ENCODE measurements at regions not wholly inside any gene's neighbourhood (a gene's known extent, or its start where the extent isn't known, plus 50 kb on each side); places are given as distances from the start of the nearest gene placed in this dataset.

DNA sequence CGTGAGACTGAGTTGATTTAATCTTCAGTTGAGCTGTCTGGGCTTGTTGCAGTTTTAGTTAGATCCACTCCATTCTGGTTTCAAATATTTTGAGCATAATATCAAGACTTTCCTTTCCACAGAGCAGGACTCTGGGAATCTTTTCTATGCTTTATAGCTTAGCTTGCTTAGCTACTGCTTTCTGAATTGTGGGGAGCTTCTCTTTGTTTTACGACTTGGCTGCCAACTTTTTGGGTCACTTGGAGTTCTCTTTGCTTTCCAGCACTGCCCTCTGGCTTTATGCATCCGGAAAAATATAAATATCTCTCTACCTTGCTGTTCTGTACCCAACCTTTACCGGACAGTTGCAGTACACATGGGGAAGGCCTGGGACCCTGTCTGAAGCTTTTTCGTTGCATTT is 292.1 kb downstream of the STIM2 start:
- no peak for TF ChIP-seq GABPA (IDR thresholded peaks at IDR 0.05; ENCODE audit: low read depth)
- TF ChIP-seq, protein P1, sequence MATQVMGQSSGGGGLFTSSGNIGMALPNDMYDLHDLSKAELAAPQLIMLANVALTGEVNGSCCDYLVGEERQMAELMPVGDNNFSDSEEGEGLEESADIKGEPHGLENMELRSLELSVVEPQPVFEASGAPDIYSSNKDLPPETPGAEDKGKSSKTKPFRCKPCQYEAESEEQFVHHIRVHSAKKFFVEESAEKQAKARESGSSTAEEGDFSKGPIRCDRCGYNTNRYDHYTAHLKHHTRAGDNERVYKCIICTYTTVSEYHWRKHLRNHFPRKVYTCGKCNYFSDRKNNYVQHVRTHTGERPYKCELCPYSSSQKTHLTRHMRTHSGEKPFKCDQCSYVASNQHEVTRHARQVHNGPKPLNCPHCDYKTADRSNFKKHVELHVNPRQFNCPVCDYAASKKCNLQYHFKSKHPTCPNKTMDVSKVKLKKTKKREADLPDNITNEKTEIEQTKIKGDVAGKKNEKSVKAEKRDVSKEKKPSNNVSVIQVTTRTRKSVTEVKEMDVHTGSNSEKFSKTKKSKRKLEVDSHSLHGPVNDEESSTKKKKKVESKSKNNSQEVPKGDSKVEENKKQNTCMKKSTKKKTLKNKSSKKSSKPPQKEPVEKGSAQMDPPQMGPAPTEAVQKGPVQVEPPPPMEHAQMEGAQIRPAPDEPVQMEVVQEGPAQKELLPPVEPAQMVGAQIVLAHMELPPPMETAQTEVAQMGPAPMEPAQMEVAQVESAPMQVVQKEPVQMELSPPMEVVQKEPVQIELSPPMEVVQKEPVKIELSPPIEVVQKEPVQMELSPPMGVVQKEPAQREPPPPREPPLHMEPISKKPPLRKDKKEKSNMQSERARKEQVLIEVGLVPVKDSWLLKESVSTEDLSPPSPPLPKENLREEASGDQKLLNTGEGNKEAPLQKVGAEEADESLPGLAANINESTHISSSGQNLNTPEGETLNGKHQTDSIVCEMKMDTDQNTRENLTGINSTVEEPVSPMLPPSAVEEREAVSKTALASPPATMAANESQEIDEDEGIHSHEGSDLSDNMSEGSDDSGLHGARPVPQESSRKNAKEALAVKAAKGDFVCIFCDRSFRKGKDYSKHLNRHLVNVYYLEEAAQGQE (IDR thresholded peaks at IDR 0.05; ENCODE audit: insufficient replicate concordance, low read depth) = no peak
- no peak for TF ChIP-seq SPI1 (IDR thresholded peaks at IDR 0.05; ENCODE audit: borderline replicate concordance, low read depth)
- TF ChIP-seq, protein P2, sequence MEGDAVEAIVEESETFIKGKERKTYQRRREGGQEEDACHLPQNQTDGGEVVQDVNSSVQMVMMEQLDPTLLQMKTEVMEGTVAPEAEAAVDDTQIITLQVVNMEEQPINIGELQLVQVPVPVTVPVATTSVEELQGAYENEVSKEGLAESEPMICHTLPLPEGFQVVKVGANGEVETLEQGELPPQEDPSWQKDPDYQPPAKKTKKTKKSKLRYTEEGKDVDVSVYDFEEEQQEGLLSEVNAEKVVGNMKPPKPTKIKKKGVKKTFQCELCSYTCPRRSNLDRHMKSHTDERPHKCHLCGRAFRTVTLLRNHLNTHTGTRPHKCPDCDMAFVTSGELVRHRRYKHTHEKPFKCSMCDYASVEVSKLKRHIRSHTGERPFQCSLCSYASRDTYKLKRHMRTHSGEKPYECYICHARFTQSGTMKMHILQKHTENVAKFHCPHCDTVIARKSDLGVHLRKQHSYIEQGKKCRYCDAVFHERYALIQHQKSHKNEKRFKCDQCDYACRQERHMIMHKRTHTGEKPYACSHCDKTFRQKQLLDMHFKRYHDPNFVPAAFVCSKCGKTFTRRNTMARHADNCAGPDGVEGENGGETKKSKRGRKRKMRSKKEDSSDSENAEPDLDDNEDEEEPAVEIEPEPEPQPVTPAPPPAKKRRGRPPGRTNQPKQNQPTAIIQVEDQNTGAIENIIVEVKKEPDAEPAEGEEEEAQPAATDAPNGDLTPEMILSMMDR (IDR thresholded peaks at IDR 0.05; ENCODE audit: insufficient read depth, low read length) = no peak
- TF ChIP-seq POLR2AphosphoS5 (IDR thresholded peaks at IDR 0.05; ENCODE audit: low read depth) = no peak

DNA sequence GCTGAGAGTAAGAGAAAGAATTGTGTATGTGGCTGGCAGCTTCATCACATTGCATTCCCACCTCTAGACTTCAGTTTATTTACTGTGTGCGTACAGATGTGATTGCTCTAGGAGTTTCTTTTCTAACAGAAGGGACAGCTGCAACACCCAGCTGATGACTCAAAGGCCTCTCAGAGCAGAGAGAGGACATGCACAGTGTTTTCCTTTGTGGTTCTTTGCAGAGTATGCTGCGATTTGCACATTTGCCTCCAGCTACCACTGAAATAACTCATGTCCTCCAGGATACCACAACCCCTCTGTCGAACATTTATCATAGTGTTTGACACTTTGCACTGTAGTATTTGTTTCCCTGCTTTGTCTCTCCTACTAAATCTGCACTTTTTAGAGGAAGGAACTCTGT is 294.1 kb downstream of the STIM2 start:
- DNase-seq (ENCODE audit: low read depth in 1 of 2, low spot score in 1 of 2) = no peak
- no peak for TF ChIP-seq SPI1 (IDR thresholded peaks at IDR 0.05; ENCODE audit: borderline replicate concordance, low read depth)
- TF ChIP-seq, protein P1 (IDR thresholded peaks at IDR 0.05; ENCODE audit: insufficient replicate concordance, low read depth) = no peak
- TF ChIP-seq GABPA (IDR thresholded peaks at IDR 0.05; ENCODE audit: low read depth) = no peak
- TF ChIP-seq, protein P2 (IDR thresholded peaks at IDR 0.05; ENCODE audit: insufficient read depth, low read length) = no peak
- TF ChIP-seq POLR2AphosphoS5 (IDR thresholded peaks at IDR 0.05; ENCODE audit: low read depth) = no peak
- H3K4me3 ChIP-seq (replicated peaks; ENCODE audit: insufficient read depth, low read length) = no peak overlapping the region
- no peak overlapping the region for H3K27ac ChIP-seq (replicated peaks)
- H3K27me3 ChIP-seq (ENCODE audit: insufficient read depth, poor library complexity, severe bottlenecking) = peaks cover 2% of the 10 kb centered on the region

More for the DNA sequence above, 292.1 kb downstream of the STIM2 start:
- H3K4me3 ChIP-seq (replicated peaks; ENCODE audit: insufficient read depth, low read length) = no peak overlapping the region
- peaks cover 2% of the 10 kb centered on the region for H3K27me3 ChIP-seq (ENCODE audit: insufficient read depth, poor library complexity, severe bottlenecking)
- no peak for DNase-seq (ENCODE audit: low read depth in 1 of 2, low spot score in 1 of 2)
- no peak overlapping the region for H3K27ac ChIP-seq (replicated peaks)

DNA sequence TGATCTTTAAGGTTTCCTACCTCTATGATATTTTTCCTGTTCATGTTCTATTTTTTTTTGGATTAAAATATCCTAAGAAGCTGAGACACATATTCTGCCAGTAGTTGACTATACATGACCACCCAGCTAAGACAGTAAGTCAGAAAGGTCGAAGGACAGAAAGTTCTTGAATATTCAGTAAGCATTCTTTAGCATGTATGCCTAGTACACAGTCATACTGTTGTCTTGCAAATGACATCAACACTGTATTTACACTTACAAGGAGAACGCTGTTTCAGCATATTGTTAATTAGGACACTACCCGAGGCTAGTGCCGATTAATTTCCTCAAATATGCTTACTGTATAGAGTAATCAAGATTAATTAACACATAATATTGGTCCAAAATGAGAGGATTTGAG is 300.6 kb downstream of the STIM2 start:
- DNase-seq (ENCODE audit: low read depth in 1 of 2, low spot score in 1 of 2) = no peak
- Histone ChIP-seq H3K27ac (replicated peaks) (no peak overlapping the region), H3K27me3 (ENCODE audit: insufficient read depth, poor library complexity, severe bottlenecking) (no peaks in the 10 kb centered on the region), H3K4me3 (replicated peaks; ENCODE audit: insufficient read depth, low read length) (no peak overlapping the region)
- TF ChIP-seq GABPA (IDR thresholded peaks at IDR 0.05; ENCODE audit: low read depth) = no peak
- no peak for TF ChIP-seq POLR2AphosphoS5 (IDR thresholded peaks at IDR 0.05; ENCODE audit: low read depth)
- TF ChIP-seq, protein P1 (IDR thresholded peaks at IDR 0.05; ENCODE audit: insufficient replicate concordance, low read depth) = no peak
- TF ChIP-seq, protein P2 (IDR thresholded peaks at IDR 0.05; ENCODE audit: insufficient read depth, low read length) = no peak
- TF ChIP-seq SPI1 (IDR thresholded peaks at IDR 0.05; ENCODE audit: borderline replicate concordance, low read depth) = no peak

All from HL-60 (cell line).